ENCODE measurements at regions not wholly inside any gene's neighbourhood (a gene's known extent, or its start where the extent isn't known, plus 50 kb on each side); places are given as distances from the start of the nearest gene placed in this dataset.

DNA sequence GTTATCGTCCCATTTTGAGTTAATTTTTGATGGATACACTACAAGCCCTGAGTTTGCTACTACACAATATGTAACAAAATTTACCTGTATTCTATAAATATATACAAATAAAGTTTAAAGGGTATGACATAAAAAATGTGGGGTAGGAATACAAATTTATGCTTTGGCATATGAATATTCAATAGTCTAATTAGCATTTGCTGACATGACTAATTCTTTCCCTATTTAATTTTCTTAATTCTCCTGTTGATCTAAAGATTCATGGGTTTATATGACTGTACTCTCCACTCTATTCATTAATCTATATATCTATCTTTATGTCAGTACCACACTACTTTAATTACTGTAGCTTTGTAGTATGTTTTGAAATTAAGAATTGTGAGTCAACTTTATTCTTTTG lies 1840.7 kb upstream of the FLRT2 start:
- no peaks in the 10 kb centered on the region for H3K9me1 ChIP-seq (replicated peaks; ENCODE audit: control insufficient read depth, extremely low read depth, insufficient read depth, low read length)
- no peaks in the 10 kb centered on the region for H3K9me3 ChIP-seq (replicated peaks; ENCODE audit: control insufficient read depth, insufficient read depth, low read length)
- no peaks in the 10 kb centered on the region for H3K27me3 ChIP-seq (ENCODE audit: control insufficient read depth in 2 of 2, insufficient read depth in 2 of 2, low read length in 2 of 2)
- no peak overlapping the region for H2AFZ ChIP-seq (ENCODE audit: low read depth, low read length)
- no peak for TF ChIP-seq MAX (IDR thresholded peaks at IDR 0.05; ENCODE audit: insufficient read depth, insufficient read length)
- TF ChIP-seq MYC (IDR thresholded peaks at IDR 0.05; ENCODE audit: low read depth, low read length) = no peak
- TF ChIP-seq, protein P1, sequence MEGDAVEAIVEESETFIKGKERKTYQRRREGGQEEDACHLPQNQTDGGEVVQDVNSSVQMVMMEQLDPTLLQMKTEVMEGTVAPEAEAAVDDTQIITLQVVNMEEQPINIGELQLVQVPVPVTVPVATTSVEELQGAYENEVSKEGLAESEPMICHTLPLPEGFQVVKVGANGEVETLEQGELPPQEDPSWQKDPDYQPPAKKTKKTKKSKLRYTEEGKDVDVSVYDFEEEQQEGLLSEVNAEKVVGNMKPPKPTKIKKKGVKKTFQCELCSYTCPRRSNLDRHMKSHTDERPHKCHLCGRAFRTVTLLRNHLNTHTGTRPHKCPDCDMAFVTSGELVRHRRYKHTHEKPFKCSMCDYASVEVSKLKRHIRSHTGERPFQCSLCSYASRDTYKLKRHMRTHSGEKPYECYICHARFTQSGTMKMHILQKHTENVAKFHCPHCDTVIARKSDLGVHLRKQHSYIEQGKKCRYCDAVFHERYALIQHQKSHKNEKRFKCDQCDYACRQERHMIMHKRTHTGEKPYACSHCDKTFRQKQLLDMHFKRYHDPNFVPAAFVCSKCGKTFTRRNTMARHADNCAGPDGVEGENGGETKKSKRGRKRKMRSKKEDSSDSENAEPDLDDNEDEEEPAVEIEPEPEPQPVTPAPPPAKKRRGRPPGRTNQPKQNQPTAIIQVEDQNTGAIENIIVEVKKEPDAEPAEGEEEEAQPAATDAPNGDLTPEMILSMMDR (IDR thresholded peaks at IDR 0.05; ENCODE audit: extremely low read depth in 1 of 2, insufficient read depth in 1 of 2, low read depth in 1 of 2, low read length in 2 of 2) = no peak
- TF ChIP-seq EZH2 (IDR thresholded peaks at IDR 0.05; ENCODE audit: borderline replicate concordance, low read depth, low read length, severe bottlenecking) = no peak
- TF ChIP-seq POLR2AphosphoS5 (IDR thresholded peaks at IDR 0.05; ENCODE audit: insufficient read depth, low read depth, low read length) = no peak
- ChIA-PET CTCF (no interaction called here), POLR2A (interaction anchor here (0.5 kb wide), 1 partner anchor 1903 kb away, joined by 5 read pairs; no protein-coding TSS in a partner anchor)
- intact Hi-C loops (cut with micrococcal nuclease) = no loop called here
- no peak overlapping the region for H3K27ac ChIP-seq (ENCODE audit: insufficient read depth, low read depth, low read length)
- no peaks in the 10 kb centered on the region for H3K79me2 ChIP-seq (ENCODE audit: control insufficient read depth, insufficient read depth, low read length)
- no peaks in the 10 kb centered on the region for H4K20me1 ChIP-seq (replicated peaks; ENCODE audit: control insufficient read depth, extremely low read depth, insufficient read depth, low read length)
- H3K36me3 ChIP-seq (ENCODE audit: control insufficient read depth in 2 of 2, extremely low read depth in 1 of 2, insufficient read depth in 2 of 2, low read length in 2 of 2) = no peaks in the 10 kb centered on the region
- dilution Hi-C loops (cut with MboI; ENCODE audit: extremely low pct_ligation_motif_present, low sequenced_read_pairs) = no loop called here
- no peak overlapping the region for H3K4me3 ChIP-seq (replicated peaks in 1 of 3; ENCODE audit: insufficient read depth in 1 of 3, low read depth in 1 of 3, low read length in 3 of 3)
- no peak for FAIRE-seq
- H3K4me1 ChIP-seq (ENCODE audit: control insufficient read depth, extremely low read depth, insufficient read depth, low read length) = no peaks in the 10 kb centered on the region
- H3K9ac ChIP-seq (replicated peaks; ENCODE audit: extremely low read depth, insufficient read depth, low read length) = no peak overlapping the region
- no TSS peak for BruUV-seq (replicated peaks)
- DNase-seq (ENCODE audit: low read depth, low spot score) = no peak
- no peak overlapping the region for H3K4me2 ChIP-seq (ENCODE audit: insufficient read depth, low read length)

DNA sequence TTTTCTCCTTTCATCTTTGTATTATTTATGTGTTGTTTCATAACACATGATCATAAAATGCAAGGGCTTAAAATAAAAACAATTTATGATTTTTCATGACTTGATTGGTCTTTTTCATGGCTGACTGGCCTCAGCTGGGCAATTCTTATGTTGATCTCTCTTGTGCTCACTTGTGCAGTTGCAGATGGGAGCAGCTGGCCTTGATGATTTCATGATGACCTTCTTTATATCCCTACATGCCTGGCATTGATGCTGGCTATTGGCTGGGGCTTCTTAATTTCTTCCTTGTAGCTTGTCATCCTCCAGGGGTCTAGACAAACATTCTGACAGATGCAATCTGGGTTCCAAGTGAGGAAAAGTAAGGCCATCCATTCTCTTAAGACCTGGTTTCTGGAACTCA lies 1832.8 kb upstream of the FLRT2 start:
- no peaks in the 10 kb centered on the region for H3K27me3 ChIP-seq (ENCODE audit: control insufficient read depth in 2 of 2, insufficient read depth in 2 of 2, low read length in 2 of 2)
- H3K9ac ChIP-seq (replicated peaks; ENCODE audit: extremely low read depth, insufficient read depth, low read length) = no peak overlapping the region
- ChIA-PET CTCF (no interaction called here), POLR2A (no interaction called here)
- H3K36me3 ChIP-seq (ENCODE audit: control insufficient read depth in 2 of 2, extremely low read depth in 1 of 2, insufficient read depth in 2 of 2, low read length in 2 of 2) = no peaks in the 10 kb centered on the region
- FAIRE-seq = no peak
- H3K27ac ChIP-seq (ENCODE audit: insufficient read depth, low read depth, low read length) = no peak overlapping the region
- H3K4me2 ChIP-seq (ENCODE audit: insufficient read depth, low read length) = no peak overlapping the region
- dilution Hi-C loops (cut with MboI; ENCODE audit: extremely low pct_ligation_motif_present, low sequenced_read_pairs) = no loop called here
- H3K9me3 ChIP-seq (replicated peaks; ENCODE audit: control insufficient read depth, insufficient read depth, low read length) = no peaks in the 10 kb centered on the region
- no TSS peak for BruUV-seq (replicated peaks)
- TF ChIP-seq EZH2 (IDR thresholded peaks at IDR 0.05; ENCODE audit: borderline replicate concordance, low read depth, low read length, severe bottlenecking) (no peak), FOS (IDR thresholded peaks at IDR 0.05; ENCODE audit: borderline replicate concordance, insufficient read depth, low read length) (no peak), GATA2 (IDR thresholded peaks at IDR 0.05; ENCODE audit: insufficient read depth, insufficient read length, low read depth, low read length) (no peak), MAX (IDR thresholded peaks at IDR 0.05; ENCODE audit: insufficient read depth, insufficient read length) (no peak), POLR2A (IDR thresholded peaks at IDR 0.05; ENCODE audit: low read depth, low read length) (no peak), POLR2AphosphoS5 (IDR thresholded peaks at IDR 0.05; ENCODE audit: insufficient read depth, low read depth, low read length) (no peak), MYC (IDR thresholded peaks at IDR 0.05; ENCODE audit: low read depth, low read length) (no peak), JUN (IDR thresholded peaks at IDR 0.05; ENCODE audit: borderline replicate concordance, insufficient read depth, insufficient read length, low read depth) (no peak)
- TF ChIP-seq, protein P1 (IDR thresholded peaks at IDR 0.05; ENCODE audit: extremely low read depth in 1 of 2, insufficient read depth in 1 of 2, low read depth in 1 of 2, low read length in 2 of 2) = no peak
- H3K79me2 ChIP-seq (ENCODE audit: control insufficient read depth, insufficient read depth, low read length) = no peaks in the 10 kb centered on the region
- no peak overlapping the region for H3K4me3 ChIP-seq (replicated peaks in 1 of 3; ENCODE audit: insufficient read depth in 1 of 3, low read depth in 1 of 3, low read length in 3 of 3)
- no peaks in the 10 kb centered on the region for H3K4me1 ChIP-seq (ENCODE audit: control insufficient read depth, extremely low read depth, insufficient read depth, low read length)
- H3K9me1 ChIP-seq (replicated peaks; ENCODE audit: control insufficient read depth, extremely low read depth, insufficient read depth, low read length) = no peaks in the 10 kb centered on the region
- no peak overlapping the region for H2AFZ ChIP-seq (ENCODE audit: low read depth, low read length)
- intact Hi-C loops (cut with micrococcal nuclease) = no loop called here
- no peaks in the 10 kb centered on the region for H4K20me1 ChIP-seq (replicated peaks; ENCODE audit: control insufficient read depth, extremely low read depth, insufficient read depth, low read length)
- no peak for DNase-seq (ENCODE audit: low read depth, low spot score)
